ENCODE measurements at regions not wholly inside any gene's neighbourhood (a gene's known extent, or its start where the extent isn't known, plus 50 kb on each side); places are given as distances from the start of the nearest gene placed in this dataset.

GRCh38 chr5:4013106-4013898 is 417.7 kb downstream of the IRX1 start:
- TF ChIP-seq POLR2AphosphoS5 (IDR thresholded peaks at IDR 0.05; ENCODE audit: low read depth, low read length) (no peak), FOXP2 (optimal IDR thresholded peaks at IDR 0.05; ENCODE audit: borderline replicate concordance, extremely low read depth, extremely low read length, insufficient read depth) (no peak), REST (IDR thresholded peaks at IDR 0.05; ENCODE audit: insufficient read depth in 1 of 2, low read depth in 2 of 2, low read length in 2 of 2) (no peak), TAF1 (IDR thresholded peaks at IDR 0.05; ENCODE audit: borderline replicate concordance, insufficient read depth, low read length) (no peak), SIN3A (IDR thresholded peaks at IDR 0.05; ENCODE audit: borderline replicate concordance, insufficient read depth, low read length) (no peak)

GRCh38 chr5:4015709-4016108 is 420.1 kb downstream of the IRX1 start:
- TF ChIP-seq FOXP2 (optimal IDR thresholded peaks at IDR 0.05; ENCODE audit: borderline replicate concordance, extremely low read depth, extremely low read length, insufficient read depth) (no peak), TAF1 (IDR thresholded peaks at IDR 0.05; ENCODE audit: borderline replicate concordance, insufficient read depth, low read length) (no peak), REST (IDR thresholded peaks at IDR 0.05; ENCODE audit: insufficient read depth in 1 of 2, low read depth in 2 of 2, low read length in 2 of 2) (no peak), SIN3A (IDR thresholded peaks at IDR 0.05; ENCODE audit: borderline replicate concordance, insufficient read depth, low read length) (no peak), POLR2AphosphoS5 (IDR thresholded peaks at IDR 0.05; ENCODE audit: low read depth, low read length) (no peak)

- TF ChIP-seq TAF1 (IDR thresholded peaks at IDR 0.05; ENCODE audit: borderline replicate concordance, insufficient read depth, low read length) (no peak), REST (IDR thresholded peaks at IDR 0.05; ENCODE audit: insufficient read depth in 1 of 2, low read depth in 2 of 2, low read length in 2 of 2) (no peak), SIN3A (IDR thresholded peaks at IDR 0.05; ENCODE audit: borderline replicate concordance, insufficient read depth, low read length) (no peak), FOXP2 (optimal IDR thresholded peaks at IDR 0.05; ENCODE audit: borderline replicate concordance, extremely low read depth, extremely low read length, insufficient read depth) (no peak), POLR2AphosphoS5 (IDR thresholded peaks at IDR 0.05; ENCODE audit: low read depth, low read length) (no peak)
These were observed 421.6 kb downstream of the IRX1 start for GRCh38 chr5:4017076-4017803.

GRCh38 chr5:4018007-4018406 is 422.4 kb downstream of the IRX1 start:
- no peak for TF ChIP-seq REST (IDR thresholded peaks at IDR 0.05; ENCODE audit: insufficient read depth in 1 of 2, low read depth in 2 of 2, low read length in 2 of 2)
- TF ChIP-seq SIN3A (IDR thresholded peaks at IDR 0.05; ENCODE audit: borderline replicate concordance, insufficient read depth, low read length): no peak
- TF ChIP-seq FOXP2 (optimal IDR thresholded peaks at IDR 0.05; ENCODE audit: borderline replicate concordance, extremely low read depth, extremely low read length, insufficient read depth): no peak
- TF ChIP-seq TAF1 (IDR thresholded peaks at IDR 0.05; ENCODE audit: borderline replicate concordance, insufficient read depth, low read length): no peak
- TF ChIP-seq POLR2AphosphoS5 (IDR thresholded peaks at IDR 0.05; ENCODE audit: low read depth, low read length): no peak

Measured in PFSK-1 (cell line).